Glomerular endothelial cell (primary cell): ENCODE measurements at regions not wholly inside any gene's neighbourhood (a gene's known extent, or its start where the extent isn't known, plus 50 kb on each side); places are given as distances from the start of the nearest gene placed in this dataset.
"Not testable (repeated sequence)": the region's sequence is repeated elsewhere in the genome, so short reads cannot be mapped to it uniquely, and the experiment has no call there.

Experiments used
- DNase-seq: peaks from one replicate; pipeline ENCODE4 v3.0.0-alpha.2; 2011; ENCODE audit warnings: low read depth, low spot score; ENCODE audit errors: extremely low read depth

GRCh38 chr1:199032479-199032878, 393.6 kb downstream of the PTPRC start:
- DNase-seq: not testable (repeated sequence)

GRCh38 chr1:199033661-199034060, 394.8 kb downstream of the PTPRC start:
- DNase-seq: no peak

DNA sequence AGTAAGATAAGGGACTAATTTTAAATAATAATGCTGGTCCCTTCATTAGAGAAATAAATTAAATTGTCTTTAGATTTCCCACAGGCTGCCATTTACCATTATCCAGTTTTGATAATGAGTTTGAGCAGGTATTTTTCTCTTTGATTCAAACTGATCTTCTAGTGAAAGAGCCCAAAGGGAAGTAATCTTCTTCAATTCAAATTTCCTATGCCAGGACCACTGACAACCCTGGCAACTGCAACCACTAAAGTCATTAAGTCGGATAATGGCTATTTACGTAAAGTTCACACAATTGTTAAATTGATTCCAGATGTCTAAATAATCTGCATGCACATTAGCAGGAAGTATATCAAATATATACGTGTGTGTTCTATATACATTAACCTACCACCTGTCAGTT, 399.3 kb downstream of the PTPRC start:
- no peak for DNase-seq

- no peak for DNase-seq
Observed at GRCh38 chr1:199040076-199040905, 401.5 kb downstream of the PTPRC start.

- no peak for DNase-seq
Observed at GRCh38 chr1:199041173-199041914, 402.5 kb downstream of the PTPRC start.

- no peak for DNase-seq
Observed at GRCh38 chr1:199042193-199042592, 403.4 kb downstream of the PTPRC start.

DNA sequence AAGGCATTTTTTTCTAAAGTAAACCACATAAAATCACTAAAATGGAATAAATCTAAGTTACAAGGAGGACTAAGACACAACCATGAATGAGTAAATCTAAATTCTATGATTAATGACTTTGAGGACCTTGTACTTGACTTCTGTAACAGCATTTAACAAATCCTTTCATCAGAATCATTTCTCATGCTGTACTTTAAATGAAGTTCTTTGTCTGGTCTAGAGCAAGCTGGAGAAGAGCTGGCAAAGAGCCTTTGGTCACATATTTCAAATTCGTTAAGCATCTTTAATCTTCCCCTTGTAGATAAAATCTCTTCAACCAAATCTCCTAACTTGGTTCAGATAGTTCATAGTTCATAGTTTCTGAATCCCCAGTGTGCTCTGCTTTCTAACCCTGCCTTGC, 405.4 kb downstream of the PTPRC start:
- DNase-seq: no peak

DNA sequence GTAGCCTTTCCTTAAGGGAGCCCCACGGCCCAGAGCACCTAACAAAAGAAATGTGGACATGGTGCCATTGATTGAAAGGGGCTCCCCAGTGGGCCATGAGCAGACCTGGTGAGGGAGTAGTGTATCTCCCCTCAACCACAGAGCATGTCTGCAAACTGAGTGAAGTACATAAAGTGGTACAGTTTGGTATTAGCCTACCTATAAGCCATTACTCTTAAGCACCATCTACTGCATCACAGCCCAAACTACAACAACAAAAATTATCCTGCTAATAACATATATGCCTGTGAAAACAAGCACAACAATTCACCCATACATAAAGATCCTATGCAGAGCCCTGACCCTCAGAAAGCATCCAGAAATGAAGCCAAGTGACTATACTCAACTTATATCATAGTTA, 407.8 kb downstream of the PTPRC start:
- no peak for DNase-seq

GRCh38 chr1:199054694-199055093, 415.9 kb downstream of the PTPRC start:
- DNase-seq: no peak

- no peak for DNase-seq
Observed at GRCh38 chr1:199057322-199057721, 418.5 kb downstream of the PTPRC start.

- no peak for DNase-seq
Observed at GRCh38 chr1:199058281-199058680, 419.4 kb downstream of the PTPRC start.

DNA sequence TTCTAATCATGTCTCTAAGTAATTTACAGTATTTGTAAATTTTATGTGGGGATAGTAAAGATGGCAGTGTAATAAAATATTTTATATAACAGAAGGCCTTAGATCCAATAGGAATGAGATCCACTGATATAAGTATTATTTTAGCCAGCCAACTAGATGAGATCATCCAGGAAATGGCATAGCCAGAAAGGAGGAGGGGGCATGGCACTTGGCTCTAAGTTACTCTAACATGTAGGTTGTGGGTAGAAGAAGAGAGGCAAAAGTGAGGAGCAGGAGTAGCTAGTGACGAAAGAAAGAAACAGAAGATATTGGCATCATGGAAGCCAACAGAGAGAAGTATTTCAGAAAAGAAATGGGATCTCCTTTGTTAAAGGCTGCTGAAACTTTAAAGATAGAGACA, 426.1 kb downstream of the PTPRC start:
- DNase-seq: no peak

GRCh38 chr1:199067483-199067882, 428.6 kb downstream of the PTPRC start:
- no peak for DNase-seq

GRCh38 chr1:199071080-199071479, 432.2 kb downstream of the PTPRC start:
- DNase-seq: no peak

DNA sequence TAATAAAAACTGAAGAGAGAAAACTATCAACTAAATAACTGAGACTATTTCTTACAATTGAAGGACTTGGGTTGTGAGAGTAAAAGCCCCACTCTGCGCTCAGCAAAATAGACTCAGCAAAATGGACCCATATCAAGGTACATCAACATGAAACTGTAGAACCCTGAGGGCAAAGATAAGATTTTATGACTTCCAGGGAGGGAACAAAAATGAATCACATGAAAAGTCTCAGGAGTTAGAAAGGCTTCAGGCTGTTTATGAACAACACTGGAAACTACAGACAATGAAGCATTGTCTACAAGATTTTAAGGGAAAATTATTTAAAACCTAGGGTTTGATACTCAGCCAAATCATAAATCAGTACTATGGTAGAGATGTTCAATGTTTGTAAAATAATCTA, 434.3 kb downstream of the PTPRC start:
- DNase-seq: no peak

GRCh38 chr1:199075792-199076191, 437.0 kb downstream of the PTPRC start:
- DNase-seq: no peak

- no peak for DNase-seq
Observed at GRCh38 chr1:199079994-199080393, 441.2 kb downstream of the PTPRC start.

GRCh38 chr1:199081739-199082138, 442.9 kb downstream of the PTPRC start:
- DNase-seq: no peak

- no peak for DNase-seq
Observed at GRCh38 chr1:199082778-199083389, 444.0 kb downstream of the PTPRC start.

DNA sequence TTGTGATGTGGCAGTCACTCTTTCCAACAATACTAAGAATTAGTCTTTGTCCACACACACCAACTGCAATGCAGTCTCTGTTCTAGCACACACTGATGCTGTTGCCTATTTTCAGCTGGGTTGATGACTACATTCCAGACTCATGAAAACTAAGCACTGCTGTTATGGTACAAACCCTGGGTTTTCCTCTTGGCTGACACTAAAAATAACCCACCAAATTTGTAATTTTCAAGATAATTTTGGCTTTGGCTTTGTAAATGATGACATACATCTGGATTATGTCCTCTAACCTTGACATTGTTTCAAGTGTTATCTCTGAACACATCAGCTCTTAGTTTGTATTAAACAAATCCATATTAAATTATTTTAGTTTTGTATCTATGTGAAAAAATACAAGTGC, 444.8 kb downstream of the PTPRC start:
- DNase-seq: no peak

DNA sequence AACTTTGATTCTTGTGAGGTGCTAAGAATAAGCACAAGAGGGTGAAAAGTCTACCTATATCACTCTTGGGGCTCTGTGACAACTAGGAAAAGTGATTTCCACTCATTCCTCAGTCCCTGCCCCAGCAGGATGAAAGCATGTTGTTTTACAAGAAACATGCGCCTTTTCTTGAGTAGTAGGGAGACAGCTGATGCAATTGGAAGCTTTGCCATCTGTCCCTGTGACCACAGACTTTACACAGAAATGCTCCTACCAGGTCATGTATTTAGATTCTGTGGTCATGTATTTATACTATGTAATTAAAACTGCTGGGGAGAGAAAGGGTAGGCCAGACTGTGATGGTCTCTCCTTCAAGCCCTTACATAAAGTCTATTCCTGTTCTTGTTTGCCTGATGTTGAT, 445.5 kb downstream of the PTPRC start:
- no peak for DNase-seq

- DNase-seq: no peak
Observed at GRCh38 chr1:199085903-199086302, 447.1 kb downstream of the PTPRC start.
